NCI-H524 treated with DMSO at 0.1 percent for 48 hours (cell line): ENCODE measurements at regions not wholly inside any gene's neighbourhood (a gene's known extent, or its start where the extent isn't known, plus 50 kb on each side); places are given as distances from the start of the nearest gene placed in this dataset.
"Not testable (repeated sequence)": the region's sequence is repeated elsewhere in the genome, so short reads cannot be mapped to it uniquely, and the experiment has no call there.

Experiments
- DNase-seq: peaks from one replicate; lab custom pipeline; 2025; lab: John Stamatoyannopoulos, UW

DNA sequence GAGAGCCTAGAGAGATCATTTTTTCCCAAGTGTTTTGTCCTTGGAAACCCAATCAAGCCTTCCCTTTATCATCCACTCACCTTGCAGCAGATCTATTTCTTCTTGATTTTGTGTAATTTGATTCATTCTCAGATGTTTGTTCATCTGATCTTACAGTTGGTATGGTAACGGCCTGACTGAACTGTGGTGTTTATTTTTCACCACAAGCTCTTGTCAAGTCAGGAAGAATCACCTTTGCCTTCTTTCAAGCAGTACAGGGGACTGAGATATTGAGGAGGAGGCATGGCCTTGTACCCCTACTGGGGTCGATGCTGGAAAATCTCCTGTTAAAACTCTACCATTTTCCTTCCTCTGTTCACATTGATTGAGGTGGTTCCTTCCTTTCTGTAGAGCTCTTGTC is 361.4 kb upstream of the CFAP20DC start:
- DNase-seq = no peak

DNA sequence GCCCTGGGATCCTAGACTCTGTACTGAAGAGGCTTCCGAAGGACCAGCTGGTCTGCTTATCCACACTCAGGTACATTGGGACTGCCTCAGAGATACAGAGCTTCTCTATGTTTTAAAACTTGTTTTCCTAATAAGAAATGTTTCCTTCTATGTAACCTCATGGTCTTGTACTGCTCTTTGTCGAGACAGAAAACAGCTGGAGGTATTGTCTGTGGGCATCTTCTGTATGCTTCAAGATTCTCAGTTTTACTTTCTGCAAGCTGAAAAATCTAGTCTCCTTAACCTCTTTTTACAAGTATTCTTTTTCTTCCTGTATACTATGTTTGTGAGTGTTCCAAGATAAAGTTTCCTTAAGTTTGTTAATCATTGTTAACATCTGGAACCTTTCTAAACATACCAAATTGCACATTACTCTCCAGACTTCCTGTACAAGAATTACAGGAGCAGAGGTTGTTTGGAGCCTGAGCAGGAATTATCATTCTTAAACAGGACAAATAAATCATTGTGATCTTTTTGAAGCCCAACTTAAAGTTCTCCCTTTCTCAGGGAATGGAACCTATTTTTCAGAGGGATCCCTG is 358.3 kb upstream of the CFAP20DC start:
- no peak for DNase-seq

DNA sequence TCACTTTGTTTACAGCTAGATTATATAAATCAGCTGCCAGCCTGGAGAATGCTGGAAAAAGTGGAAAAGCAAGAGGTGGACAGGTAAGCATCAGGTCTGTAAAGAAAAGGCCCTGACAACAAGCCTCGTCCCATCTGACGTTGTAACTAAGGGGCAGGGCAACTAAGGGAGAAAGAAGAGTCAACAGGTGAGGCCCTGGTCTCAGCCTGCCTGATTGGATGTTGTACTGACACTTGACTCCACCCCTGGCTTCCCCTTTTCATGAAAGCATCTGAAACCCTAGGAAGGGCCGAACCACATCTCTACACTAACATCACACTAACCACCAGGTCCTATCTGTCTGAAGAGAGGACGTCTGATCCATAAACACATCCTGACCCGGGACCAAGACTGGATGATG is 357.6 kb upstream of the CFAP20DC start:
- DNase-seq = no peak

DNA sequence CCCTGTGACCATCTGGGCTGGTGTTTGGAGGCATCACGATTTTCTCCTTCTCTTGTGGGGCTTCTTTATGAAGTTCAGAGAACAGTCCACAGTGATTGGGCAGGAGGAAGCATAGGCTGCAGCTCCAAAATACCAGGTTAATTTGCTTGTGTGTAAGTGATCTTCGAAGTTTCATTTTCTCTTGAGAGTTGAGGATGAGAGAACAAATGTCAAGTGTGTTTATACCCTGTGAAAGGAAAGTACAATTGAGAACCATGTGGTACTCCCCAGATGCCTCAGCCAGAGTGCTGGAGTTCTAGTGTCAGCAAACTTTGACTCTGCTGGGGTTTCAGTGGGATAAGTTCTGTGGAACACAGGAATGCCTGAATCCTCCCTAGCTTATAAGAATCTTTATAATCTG is 357.1 kb upstream of the CFAP20DC start:
- DNase-seq = no peak

DNA sequence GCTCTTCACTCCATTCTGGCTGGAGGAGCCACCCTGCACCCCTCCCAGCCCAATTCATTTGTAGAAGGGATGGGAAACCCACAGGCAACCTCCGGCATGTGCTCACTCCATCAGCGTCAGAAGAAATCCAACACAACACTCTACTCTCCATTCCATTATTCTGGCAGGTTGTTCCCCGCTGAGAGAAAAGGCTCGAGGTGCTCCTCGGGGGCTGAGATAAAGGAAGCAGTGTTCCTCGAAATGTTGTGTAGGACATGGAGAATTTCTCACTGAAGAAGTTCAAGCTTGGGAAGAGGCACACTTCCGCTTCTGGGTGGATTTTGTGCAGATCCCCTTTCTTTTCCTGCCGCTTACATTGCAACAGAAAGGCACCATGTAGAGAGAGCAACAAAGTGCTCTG is 355.0 kb upstream of the CFAP20DC start:
- DNase-seq = no peak

DNA sequence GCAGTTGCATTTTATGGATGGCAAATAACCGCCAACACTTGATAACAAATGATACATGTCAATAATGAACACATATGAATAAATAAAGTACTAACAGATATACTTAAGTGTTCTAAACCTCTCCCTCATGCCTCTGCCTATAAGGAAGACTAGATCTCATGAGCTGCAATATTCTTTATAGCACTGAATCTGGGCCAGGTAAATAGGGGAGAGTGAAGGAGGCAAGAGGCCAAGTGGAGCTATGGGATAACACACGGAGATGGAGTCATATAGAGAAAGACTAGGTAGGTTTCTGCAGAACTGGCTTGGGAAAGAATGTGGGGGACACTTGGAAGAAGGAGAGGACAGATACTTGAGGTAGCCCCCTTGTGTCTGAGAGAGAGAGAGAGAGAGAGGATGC is 354.2 kb upstream of the CFAP20DC start:
- no peak for DNase-seq

DNA sequence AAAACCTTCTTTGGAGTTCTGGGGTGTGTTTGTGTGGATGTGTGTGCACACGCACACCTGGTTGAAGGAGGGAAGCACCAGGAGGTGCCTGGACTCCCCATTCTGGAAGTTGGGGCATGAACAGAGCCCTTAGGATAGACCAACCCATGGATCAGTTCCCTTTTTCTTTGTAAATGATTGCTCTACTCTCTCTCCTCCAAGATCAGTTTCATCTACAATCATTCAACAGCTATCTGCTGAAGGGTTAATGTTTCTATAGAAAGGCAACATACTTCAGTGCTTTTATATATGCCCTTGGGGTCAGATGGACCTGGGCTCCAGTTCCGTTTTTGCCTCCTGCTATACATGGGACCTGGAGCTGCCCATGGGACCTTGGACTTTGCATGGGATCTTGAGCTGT is 352.1 kb upstream of the CFAP20DC start:
- DNase-seq = no peak

DNA sequence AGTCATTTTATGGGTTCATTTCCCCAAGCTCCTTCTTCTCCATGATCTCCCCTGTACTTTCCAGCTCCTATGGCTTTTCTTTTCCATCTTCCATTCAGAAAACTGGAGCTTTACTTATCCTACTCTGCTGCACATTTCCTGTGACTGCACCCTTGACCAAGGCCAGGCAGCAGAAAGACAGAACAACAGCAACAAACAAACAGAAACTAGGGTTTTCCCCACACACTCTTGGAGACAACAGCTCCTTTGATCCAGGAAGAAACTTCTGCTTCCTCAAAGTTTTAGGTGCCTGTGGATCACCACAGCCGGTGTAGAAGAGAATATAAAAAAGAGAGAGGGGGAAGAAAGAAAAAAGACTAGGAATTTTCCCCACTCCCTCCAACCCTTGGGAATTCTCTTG is 342.3 kb upstream of the CFAP20DC start:
- no peak for DNase-seq

DNA sequence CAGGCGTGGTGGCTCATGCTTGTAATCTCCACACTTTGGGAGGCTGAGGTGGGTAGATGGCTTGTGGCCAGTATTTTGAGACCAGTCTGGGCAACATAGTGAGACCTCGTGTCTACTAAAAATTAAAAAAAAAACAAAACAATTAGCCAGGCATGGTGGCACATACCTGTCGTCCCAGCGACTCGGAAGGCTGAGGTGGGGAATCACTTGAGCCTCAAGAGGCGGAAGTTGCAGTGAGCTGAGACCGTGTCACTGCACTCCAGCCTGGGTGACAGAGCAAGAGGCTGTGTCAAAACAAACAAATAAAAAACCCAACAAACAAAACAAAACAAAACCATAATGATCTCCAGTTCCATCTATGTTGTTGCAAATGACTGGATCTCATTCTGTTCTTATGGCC is 341.3 kb upstream of the CFAP20DC start:
- no peak for DNase-seq

DNA sequence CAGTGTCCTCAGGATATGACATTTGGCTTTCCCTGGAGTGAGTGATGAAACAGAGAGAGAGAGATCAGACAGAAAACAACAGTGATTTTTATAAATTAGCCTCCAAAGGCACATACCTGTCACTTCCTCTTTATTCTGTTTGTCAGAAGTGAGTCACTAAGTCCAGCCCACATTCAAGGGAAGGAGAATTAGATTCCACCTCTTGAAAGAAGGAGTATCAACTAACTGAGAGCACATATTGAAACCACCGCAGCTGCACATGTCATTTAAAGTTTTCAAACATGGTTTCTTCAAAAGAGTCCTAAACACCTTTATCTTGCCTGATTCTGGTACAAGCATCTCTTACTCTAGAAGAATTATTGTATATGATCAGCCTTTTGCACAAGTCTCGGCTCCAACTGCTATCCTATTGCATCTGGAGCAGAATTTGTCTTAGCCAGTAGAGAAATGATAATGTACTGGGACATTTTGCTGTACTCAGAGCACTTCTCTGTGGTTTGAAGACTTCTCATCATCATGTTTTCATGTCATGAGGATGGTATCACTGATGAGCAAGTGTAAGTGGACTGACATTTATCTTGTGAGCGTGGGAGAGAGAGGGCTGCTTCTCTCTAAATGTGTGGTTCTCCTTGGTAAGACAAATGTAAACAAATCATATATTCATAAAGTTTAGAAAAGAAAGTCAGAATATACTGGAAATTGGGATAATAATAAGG is 338.9 kb upstream of the CFAP20DC start:
- DNase-seq = no peak

DNA sequence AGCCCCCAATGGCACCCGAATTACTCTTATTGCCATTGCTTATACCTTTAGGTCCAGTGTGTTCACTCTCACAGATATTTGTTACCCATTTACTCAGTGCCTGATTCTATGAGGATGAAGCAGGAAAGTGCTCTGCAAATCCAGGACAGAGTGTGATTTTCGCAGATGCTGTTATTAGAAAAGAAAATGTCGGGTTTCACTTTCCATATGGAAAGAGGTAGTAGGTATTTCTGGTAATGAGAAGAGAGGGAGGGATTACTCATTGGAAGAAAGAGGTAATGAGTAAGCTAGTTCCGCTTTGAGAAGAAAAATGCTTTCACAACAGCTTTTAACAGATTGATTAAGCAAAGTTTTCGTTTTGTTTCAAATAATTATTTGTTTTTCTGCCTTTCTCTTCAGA is 336.3 kb upstream of the CFAP20DC start:
- no peak for DNase-seq

DNA sequence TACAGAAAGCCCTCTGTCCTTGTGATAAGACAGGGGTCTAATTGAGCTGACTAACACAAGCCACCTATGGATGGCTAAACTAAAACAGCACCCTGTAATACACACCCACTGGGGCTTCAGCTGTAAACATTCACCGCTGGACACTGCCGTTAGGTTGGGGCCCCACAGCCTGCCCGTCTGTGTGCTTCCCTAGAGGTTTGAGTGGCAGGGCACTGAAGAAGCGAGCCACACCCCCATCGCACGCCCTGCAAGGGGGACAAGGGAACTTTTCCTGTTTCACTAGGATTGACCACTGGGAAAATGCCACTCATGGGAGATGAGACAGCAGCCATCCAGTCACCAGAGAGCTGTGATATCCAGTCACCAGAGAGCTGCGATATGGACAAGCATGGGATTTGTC is 335.7 kb upstream of the CFAP20DC start:
- no peak for DNase-seq

DNA sequence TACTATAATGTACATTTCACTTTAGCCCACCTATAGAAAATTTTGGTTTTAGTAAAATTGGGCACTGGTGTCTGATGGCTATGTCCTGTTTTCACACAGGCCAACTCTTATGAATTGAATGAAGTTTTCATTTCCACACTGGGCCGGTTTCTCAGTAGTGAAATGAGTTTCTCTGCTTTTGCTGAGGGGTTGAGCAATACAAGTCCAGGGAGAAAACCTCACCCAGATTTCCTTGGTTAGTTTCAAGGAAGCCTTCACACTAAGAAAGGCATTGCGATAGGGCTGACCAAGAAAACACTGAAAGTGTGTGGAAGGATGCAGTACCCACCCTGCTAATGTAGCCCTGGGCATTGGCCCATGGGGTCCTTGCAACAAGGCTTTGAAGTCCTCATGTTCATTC is 331.5 kb upstream of the CFAP20DC start:
- no peak for DNase-seq

DNA sequence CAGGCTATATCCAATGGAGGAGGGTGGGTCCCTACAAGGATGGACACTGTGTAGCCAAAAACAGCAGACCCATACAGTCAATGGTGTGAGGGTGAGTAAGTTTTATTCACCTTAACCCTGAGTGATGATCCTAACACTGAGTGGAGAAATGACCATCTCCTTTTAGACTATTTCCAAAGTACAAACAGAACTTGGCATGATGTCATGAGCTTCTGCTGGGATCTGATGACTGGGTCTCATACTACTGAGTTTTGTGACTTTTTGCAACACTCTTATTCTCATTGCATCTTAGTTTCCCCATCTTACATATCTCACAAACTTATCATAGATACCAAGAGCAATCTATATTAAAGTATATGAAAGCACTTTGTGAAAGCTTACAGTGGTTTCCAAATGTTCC is 330.3 kb upstream of the CFAP20DC start:
- no peak for DNase-seq

DNA sequence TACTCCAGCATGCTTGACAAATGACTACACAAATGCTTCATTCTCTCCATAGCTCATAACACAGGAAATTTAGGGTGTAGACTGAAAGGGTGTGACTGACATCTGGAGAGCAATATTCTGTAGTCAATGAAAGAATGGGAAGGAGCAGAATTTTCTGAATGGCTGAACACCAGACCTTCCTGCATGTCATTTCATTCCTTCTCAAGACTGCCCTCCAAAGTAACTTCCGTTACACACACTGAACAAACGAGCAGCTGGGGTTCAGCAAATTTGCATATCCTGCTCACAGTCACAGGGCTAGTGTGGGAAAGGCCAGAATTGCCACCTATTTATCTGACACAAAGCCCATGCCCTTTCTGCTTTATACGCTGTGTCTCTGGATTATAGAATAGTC is 325.0 kb upstream of the CFAP20DC start:
- no peak for DNase-seq

DNA sequence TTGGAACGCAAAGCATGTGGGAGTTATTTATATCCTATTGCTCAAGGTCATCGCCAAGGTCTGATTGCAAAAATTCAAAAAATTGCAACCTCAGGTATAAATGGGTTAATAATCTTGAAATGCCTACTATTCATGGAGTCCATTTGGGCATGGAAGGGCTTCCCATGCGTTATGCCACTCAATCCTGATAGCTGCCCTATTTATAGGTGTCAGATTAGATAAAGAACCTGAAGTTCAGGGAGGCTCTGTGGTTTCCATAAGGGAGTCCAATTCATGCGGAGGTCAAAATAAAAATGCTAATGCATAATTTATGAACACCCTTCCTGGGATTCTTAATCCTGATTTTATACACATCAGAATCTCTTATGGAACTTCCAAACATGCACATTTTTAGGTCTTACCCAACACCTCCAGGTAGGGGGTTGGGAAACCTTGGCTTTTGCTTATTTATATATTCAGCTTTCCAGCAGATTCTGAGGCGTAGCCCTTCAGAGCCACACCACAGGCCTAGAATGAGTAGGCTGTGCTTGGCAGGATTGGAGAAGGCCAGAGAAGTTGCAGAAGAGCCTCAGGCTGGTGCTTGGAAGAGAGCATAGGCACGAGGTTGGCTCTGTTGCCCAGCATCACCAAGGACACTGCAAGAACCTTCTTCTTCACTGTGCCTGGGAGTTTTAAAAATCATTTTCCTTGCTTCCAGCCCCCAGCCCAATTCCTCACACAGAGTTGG is 324.4 kb upstream of the CFAP20DC start:
- DNase-seq = no peak

DNA sequence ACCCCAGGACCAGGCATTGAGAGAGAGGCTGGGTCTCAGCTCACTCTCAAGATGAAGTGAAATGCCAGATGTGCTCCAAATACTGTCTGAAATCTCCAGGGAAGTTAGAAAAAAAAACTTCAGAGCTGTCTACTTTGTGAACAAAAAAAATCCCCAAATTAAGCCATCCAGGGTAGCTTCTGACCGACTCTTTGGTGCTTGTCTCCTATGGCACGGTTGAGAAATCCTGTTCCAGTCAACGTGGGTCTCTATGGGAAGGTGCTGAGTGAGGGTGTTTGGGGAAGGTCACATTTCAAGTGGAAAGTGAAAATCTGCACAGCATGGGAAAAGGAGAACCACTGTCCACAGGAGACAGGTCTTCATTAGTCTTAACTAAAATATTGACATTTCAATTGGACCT is 322.5 kb upstream of the CFAP20DC start:
- DNase-seq = no peak

DNA sequence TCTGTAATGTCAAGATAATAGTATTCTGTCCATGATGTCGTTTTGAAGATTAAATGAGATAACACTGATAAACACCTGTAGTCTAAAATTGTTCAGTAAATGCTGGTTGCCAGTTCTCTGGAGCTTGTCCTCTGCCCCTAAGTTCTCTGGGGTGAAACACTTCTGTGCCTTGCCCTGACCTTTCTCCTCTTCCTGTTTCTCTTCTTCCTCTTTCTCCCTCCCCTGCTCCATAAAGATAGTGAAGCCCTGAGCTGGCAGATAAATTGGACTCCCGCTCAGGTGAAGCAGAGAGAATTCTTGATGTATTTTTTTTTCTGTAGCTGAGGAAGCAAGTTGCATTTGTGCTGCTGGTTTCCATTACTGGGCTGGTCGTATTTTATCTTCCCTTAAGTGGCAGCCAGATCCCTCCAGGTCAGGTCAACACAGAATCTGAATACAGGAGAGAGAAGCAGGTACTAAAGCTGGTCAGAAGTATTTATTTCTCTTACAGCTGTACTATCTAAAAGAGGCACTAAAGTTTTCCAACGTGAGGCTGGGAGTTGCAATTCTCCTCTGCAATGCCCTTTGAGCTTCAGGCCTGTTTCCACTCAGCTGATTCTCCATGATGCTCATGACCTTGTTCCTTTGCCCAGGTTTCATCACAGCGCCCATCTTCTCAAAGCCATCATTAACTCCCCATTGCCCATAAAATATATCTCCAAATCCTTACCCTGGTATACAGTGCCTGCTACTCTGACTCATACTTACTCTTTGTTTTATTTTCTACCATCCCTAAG is 319.3 kb upstream of the CFAP20DC start:
- DNase-seq = no peak

DNA sequence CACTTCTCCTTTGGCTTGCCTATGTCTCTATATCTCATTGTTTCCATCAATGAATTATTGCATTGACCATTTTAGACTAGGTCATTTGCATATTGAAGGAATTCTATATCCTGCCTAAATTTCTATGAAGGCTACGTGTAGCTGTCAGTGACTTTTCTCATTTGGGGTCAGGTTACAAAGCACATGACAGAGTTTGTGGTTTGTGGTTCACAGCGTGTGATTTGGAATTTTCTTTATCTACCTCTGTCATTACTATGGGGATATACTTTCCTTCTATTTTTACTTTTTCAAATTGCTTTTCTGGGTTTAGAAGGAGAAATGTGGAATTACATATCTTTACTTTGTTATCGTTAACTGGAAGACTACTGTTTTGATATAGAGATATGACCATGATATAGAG is 317.3 kb upstream of the CFAP20DC start:
- no peak for DNase-seq

DNA sequence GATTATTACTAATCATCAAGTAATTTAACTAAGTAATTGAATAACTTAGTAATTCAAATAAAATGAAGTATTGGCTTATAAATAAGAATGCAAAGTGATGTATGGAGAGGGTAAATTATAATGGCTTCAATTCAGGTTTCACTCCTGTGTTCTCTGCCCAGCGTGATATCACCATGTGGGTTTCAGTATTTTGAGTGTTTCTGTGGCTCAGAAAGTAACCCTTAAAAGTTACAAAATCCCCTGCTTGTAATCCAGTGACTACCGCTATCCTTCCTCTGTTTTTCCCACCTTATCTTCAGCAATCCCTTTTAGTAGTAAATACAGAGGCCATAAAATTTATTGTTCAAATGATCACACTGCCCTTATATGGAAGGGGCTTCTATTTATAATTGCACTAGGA is 316.4 kb upstream of the CFAP20DC start:
- DNase-seq = no peak

DNA sequence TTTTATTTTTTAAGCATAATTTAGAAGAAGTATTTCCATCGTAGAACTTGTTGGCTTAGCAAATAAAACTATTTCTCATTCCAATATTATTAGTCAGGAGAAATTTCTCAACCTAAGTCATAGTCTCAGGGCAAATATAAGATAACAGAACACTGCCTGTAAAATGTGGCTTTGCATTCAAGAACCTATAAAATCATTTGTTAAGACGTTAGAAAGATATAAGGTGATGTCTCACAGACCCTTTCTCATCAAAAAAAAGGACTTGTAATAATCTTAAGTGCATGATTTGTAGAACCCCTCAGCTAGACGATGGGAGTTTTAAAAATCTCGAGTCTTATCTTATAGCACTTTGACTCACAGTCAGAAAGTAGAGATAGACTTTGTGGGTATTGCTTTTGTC is 314.7 kb upstream of the CFAP20DC start:
- no peak for DNase-seq

DNA sequence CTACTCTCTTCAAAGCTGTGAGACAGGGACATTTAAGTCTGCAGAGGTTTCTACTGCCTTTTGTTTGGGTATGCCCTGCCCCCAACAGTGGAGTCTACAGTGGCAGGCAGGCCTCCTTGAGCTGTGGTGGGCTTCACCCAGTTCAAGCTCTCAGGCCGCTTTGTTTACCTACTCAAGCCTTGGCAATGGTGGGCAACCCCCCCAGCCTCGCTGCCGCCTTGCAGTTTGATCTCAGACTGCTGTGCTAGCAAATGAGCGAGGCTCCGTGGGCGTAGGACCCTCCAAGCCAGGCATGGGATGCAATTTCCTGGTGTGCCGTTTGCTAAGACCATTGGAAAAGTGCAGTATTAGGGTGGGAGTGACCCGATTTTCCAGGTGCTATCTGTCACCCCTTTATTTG is 310.5 kb upstream of the CFAP20DC start:
- not testable (repeated sequence) for DNase-seq

DNA sequence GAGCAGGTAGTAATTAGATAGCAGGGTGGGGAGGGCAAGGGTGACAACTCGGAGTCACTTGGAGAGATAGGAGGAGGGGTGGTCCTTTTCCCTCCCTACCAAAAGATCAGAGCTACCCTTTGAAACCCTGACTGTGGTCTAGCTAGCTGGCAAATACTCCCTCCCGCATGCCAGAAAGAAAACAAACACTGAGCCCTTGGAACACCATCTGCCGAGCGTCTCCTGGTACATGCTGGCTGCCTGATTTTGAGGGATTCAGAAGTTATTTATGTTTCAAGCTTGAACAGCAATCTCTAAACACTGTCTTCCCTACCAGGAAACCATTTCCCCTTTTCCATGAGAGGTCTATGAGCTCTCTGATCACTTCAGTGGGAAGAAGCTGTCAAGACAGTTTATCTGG is 291.6 kb upstream of the CFAP20DC start:
- DNase-seq = no peak
